IPS-15b (cell line): ENCODE measurements at regions not wholly inside any gene's neighbourhood (a gene's known extent, or its start where the extent isn't known, plus 50 kb on each side); places are given as distances from the start of the nearest gene placed in this dataset.

Experiments
- H3K27me3 ChIP-seq: one replicate; pipeline ENCODE4 v1.6.1; 2013; ENCODE audit warnings: low read length; ENCODE audit not compliant: control insufficient read depth, insufficient read depth
- H3K36me3 ChIP-seq: one replicate; pipeline ENCODE4 v1.6.1; 2013; ENCODE audit warnings: low read length; ENCODE audit not compliant: control insufficient read depth, insufficient read depth
- H3K4me1 ChIP-seq: one replicate; pipeline ENCODE4 v1.6.1; 2013; ENCODE audit warnings: mild to moderate bottlenecking, low read length; ENCODE audit not compliant: control insufficient read depth, insufficient read depth
- H3K4me3 ChIP-seq: one replicate; pipeline ENCODE4 v1.5.1; 2013; ENCODE audit warnings: low read depth, low read length
- H3K9ac ChIP-seq: one replicate; pipeline ENCODE4 v1.6.1; 2013; ENCODE audit warnings: low read depth, mild to moderate bottlenecking, low read length
- H3K9me3 ChIP-seq: one replicate; pipeline ENCODE4 v1.6.1; 2013; ENCODE audit warnings: mild to moderate bottlenecking, low read length; ENCODE audit not compliant: control insufficient read depth, insufficient read depth

DNA sequence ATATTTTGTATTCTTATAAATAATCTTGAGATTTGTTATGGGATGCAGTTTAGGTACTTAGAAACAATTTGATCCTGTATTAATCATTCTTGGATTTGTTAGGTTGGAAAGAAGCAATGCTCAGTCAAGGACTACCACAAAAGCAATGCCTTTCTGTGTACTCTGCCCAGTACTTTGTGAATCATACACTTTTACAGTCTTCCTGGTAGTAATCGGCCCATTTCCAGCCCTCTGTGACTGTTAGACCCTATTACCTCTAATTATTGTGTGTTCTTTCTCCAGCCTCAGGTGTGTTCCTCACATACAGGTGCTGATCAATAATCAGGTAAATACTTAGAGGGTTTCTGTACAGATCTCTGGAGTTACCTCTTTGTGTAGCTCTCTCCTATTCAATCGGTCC is 609.0 kb downstream of the KCNH5 start:
- Histone ChIP-seq H3K4me1 (no peaks in the 10 kb centered on the region), H3K9ac (no peak overlapping the region), H3K36me3 (no peaks in the 10 kb centered on the region), H3K27me3 (no peaks in the 10 kb centered on the region), H3K4me3 (no peak overlapping the region), H3K9me3 (peaks cover 11% of the 10 kb centered on the region)

DNA sequence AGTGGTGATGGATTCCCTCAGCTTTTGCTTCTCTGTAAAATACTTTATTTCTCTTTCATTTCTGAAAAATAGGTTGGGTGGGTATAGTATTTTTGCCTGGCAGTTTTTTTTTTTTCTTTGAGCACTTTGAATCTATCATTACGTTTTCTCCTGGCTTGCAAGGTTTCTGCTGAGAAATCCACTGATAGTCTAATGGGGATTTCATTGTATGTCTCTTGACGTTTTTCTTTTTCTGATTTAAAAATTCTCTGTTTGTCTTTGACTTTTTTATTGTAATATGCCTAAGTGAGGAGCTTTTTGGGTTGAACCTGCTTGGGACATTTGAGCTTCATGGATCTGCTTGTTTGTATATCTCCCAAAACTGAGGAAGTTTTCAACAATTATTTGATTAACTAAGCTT is 606.0 kb downstream of the KCNH5 start:
- Histone ChIP-seq H3K9me3 (peaks cover 3% of the 10 kb centered on the region), H3K36me3 (no peaks in the 10 kb centered on the region), H3K9ac (no peak overlapping the region), H3K27me3 (no peaks in the 10 kb centered on the region), H3K4me3 (no peak overlapping the region), H3K4me1 (no peaks in the 10 kb centered on the region)

GRCh38 chr14:62443796-62444195 is 601.5 kb downstream of the KCNH5 start:
- Histone ChIP-seq H3K4me3 (no peak overlapping the region), H3K9ac (no peak overlapping the region), H3K4me1 (no peaks in the 10 kb centered on the region), H3K27me3 (no peaks in the 10 kb centered on the region), H3K36me3 (no peaks in the 10 kb centered on the region), H3K9me3 (peaks cover 3% of the 10 kb centered on the region)

DNA sequence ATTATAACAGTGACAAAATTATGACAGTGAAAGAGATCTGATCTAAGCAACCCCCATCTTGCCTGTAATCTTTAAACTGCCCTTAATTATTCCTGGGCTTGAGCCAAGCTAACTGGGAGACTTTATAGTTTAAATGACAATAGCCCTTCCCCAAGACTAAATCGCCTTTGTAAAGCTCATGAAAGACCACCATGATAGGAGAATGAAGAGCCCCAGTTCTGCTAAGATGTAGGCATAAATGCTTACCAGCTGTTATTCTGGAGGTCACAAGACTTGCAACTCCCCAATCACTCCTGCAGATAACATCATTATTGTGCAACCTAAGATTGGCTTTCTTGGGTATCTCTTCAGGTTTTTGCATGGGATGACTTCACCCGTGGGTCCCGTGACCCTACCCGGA is 599.7 kb downstream of the KCNH5 start:
- Histone ChIP-seq H3K36me3 (no peaks in the 10 kb centered on the region), H3K9ac (no peak overlapping the region), H3K4me1 (no peaks in the 10 kb centered on the region), H3K4me3 (no peak overlapping the region), H3K27me3 (no peaks in the 10 kb centered on the region), H3K9me3 (no peaks in the 10 kb centered on the region)

- Histone ChIP-seq H3K4me1 (no peaks in the 10 kb centered on the region), H3K4me3 (no peak overlapping the region), H3K9me3 (no peaks in the 10 kb centered on the region), H3K27me3 (no peaks in the 10 kb centered on the region), H3K36me3 (no peaks in the 10 kb centered on the region), H3K9ac (no peak overlapping the region)
These were observed 594.0 kb downstream of the KCNH5 start for GRCh38 chr14:62451221-62451620.

DNA sequence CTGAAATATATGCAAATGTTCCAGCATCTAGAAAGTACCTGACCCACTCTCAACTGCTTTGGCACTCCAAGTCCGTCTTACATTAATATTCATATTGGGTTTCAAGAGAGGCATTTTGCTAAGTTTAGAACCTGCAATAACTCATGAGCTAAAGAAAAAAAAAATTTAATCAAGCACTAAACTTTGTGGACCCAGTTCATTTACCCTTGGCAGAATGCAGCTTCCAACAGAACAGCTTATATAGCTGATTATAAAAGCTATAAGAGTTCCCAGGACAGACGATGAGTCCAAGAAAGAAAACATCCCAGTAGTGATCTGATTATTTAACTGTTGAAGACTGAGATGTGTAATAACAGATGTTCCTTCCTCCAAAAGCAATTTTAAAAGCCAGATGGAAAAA is 592.0 kb downstream of the KCNH5 start:
- H3K27me3 ChIP-seq = no peaks in the 10 kb centered on the region
- no peak overlapping the region for H3K9ac ChIP-seq
- no peaks in the 10 kb centered on the region for H3K4me1 ChIP-seq
- no peaks in the 10 kb centered on the region for H3K9me3 ChIP-seq
- no peaks in the 10 kb centered on the region for H3K36me3 ChIP-seq
- no peak overlapping the region for H3K4me3 ChIP-seq

DNA sequence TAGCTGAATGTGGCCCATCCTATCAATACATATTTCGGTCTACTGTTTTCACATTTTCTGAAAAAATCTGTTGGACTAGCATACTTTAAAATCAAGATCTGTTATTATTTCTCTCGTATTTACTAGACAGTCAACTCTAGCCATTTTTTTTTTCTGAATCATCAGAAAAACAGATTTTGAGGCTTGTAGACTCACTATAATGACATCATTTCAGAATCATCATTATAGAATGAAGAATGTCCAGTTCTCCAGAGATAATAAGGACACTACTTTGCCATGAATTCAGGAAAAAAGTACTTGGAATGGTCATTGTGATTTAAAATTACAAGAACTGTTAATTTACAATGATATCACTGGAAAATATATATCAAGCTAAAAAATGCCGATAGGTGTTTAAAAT is 589.8 kb downstream of the KCNH5 start:
- H3K9ac ChIP-seq = no peak overlapping the region
- no peaks in the 10 kb centered on the region for H3K27me3 ChIP-seq
- H3K9me3 ChIP-seq = no peaks in the 10 kb centered on the region
- H3K4me1 ChIP-seq = no peaks in the 10 kb centered on the region
- H3K36me3 ChIP-seq = no peaks in the 10 kb centered on the region
- no peak overlapping the region for H3K4me3 ChIP-seq

DNA sequence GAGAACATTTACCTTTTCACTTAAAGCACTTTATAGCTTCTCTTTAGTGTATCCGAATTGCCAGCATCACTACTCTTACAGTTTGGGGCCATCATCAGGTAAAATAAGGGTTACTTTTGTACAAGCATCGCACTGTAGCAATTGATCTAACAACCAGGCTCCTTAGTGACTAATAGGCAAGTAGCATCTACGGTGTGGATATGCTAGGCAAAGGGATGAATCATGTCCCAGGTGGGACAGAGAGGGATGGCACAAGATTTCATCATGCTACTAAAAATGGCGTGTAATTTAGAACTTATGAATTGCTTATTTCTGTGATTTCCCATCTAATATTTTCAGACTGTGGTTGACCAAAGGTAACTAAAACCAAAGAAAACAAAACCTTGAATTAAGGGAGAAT is 582.3 kb downstream of the KCNH5 start:
- no peaks in the 10 kb centered on the region for H3K36me3 ChIP-seq
- no peaks in the 10 kb centered on the region for H3K4me1 ChIP-seq
- no peaks in the 10 kb centered on the region for H3K27me3 ChIP-seq
- no peaks in the 10 kb centered on the region for H3K9me3 ChIP-seq
- no peak overlapping the region for H3K9ac ChIP-seq
- H3K4me3 ChIP-seq = no peak overlapping the region

DNA sequence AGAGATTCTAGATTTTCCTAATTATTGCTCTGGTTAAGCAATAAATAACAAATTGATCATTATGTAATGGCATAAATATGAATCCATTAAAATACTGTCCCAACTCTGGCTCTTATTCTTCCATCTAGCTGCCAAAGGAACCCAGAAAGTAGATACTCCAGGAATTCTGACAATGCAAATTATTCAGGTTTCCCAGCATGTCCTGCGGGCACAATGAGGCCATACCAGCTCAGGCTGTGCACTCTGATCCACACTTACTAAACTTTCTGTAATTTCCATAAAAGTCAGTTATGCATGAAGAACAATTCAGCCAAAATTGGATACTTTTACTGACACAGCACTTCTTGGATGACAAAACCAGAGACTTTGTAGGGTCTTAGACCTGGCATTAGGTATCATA is 576.3 kb downstream of the KCNH5 start:
- no peaks in the 10 kb centered on the region for H3K4me1 ChIP-seq
- H3K9ac ChIP-seq = no peak overlapping the region
- no peaks in the 10 kb centered on the region for H3K27me3 ChIP-seq
- H3K9me3 ChIP-seq = no peaks in the 10 kb centered on the region
- H3K36me3 ChIP-seq = no peaks in the 10 kb centered on the region
- no peak overlapping the region for H3K4me3 ChIP-seq

DNA sequence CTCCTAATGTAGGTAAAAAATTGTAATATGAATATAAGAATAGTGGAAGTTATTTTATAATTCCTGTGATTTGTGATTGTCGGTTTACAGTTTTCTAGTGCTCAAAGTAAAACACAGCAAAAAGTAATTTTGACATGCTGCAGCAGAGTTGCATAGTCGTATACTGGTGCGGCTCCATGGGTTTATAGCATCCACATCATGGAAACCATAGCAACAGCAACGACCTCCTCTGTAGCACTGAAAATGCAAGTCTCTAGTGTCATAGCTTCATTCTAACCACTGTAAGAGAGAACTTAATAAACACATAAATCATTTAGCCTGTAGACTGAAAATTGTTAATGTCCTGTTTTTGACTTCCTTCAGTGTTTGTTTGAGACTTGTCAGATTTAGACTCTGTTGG is 574.3 kb downstream of the KCNH5 start:
- Histone ChIP-seq H3K27me3 (no peaks in the 10 kb centered on the region), H3K4me1 (no peaks in the 10 kb centered on the region), H3K9ac (no peak overlapping the region), H3K4me3 (no peak overlapping the region), H3K36me3 (no peaks in the 10 kb centered on the region), H3K9me3 (no peaks in the 10 kb centered on the region)

GRCh38 chr14:62491146-62491545 is 554.1 kb downstream of the KCNH5 start:
- no peaks in the 10 kb centered on the region for H3K36me3 ChIP-seq
- no peak overlapping the region for H3K4me3 ChIP-seq
- H3K9me3 ChIP-seq = no peaks in the 10 kb centered on the region
- H3K4me1 ChIP-seq = no peaks in the 10 kb centered on the region
- no peak overlapping the region for H3K9ac ChIP-seq
- no peaks in the 10 kb centered on the region for H3K27me3 ChIP-seq

DNA sequence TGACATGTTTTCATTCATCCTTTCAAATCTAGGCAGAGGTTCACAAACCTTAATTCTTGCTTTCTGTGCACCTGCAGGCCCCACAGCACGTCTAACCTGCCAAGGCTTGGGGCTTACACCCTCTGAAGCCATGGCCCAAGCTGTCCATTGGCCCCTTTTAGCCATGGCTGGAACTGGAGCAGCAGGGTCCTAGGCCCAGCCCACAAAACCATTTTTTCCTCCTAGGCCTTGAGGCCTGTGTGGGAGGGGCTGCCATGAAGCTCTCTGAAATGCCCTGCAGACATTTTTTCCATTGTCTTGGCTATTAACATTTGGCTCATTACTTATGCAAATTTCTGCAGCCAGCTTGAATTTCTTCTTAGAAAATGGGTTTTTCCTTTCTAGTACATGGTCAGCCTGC is 547.5 kb downstream of the KCNH5 start:
- Histone ChIP-seq H3K4me3 (no peak overlapping the region), H3K27me3 (no peaks in the 10 kb centered on the region), H3K9me3 (peaks cover 19% of the 10 kb centered on the region)

More for the DNA sequence above, 547.5 kb downstream of the KCNH5 start:
- Histone ChIP-seq H3K36me3 (no peaks in the 10 kb centered on the region), H3K9ac (no peak overlapping the region), H3K4me1 (no peaks in the 10 kb centered on the region)
